ENCODE measurements at regions not wholly inside any gene's neighbourhood (a gene's known extent, or its start where the extent isn't known, plus 50 kb on each side); places are given as distances from the start of the nearest gene placed in this dataset.
A peak's percentile ranks its signal among the peaks of the same experiment; 100 is the strongest.

DNA sequence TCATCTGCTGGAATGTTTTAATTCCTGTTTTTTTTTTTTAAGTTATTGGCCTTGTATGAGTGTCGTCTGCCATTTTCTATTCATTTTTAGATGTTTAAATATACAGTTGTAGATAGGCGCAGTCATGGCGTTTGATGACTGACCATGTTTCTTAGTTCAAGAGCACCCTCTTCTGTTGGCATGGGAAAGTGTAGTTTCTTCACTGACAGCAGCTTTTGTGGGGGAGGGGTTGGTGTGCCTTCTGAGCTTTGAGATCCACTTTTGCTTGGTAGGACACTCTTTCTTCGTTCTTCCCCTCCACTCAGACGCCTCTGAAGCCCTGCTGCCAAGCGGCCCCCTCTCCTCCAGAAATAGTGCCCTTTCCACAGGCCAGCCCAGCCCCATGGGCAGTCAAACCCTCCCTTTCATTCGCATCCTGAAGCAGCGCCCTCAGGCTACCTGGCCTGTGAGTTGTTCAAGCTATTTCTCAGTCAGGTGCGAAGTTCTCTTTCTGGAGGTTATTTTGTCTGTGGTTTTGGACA lies 492.0 kb downstream of the TNS1 start:
- dilution Hi-C loops (cut with MboI; ENCODE audit: extremely low pct_ligation_motif_present, low sequenced_read_pairs) = loop anchor here (25.0 kb wide), 1 partner anchor 201 kb away; no protein-coding TSS in a partner anchor
- Histone ChIP-seq H2AFZ (ENCODE audit: control insufficient read depth, low read length) (peak overlapping the region; percentile 65), H3K27me3 (ENCODE audit: control insufficient read depth, extremely low read depth, insufficient read depth, low read length) (no peaks in the 10 kb centered on the region), H4K20me1 (ENCODE audit: control insufficient read depth, extremely low read depth, insufficient read depth, low read length) (no peaks in the 10 kb centered on the region), H3K36me3 (ENCODE audit: control insufficient read depth in 2 of 2, extremely low read depth in 1 of 2, insufficient read depth in 2 of 2, low read length in 2 of 2) (no peaks in the 10 kb centered on the region), H3K9ac (ENCODE audit: control insufficient read depth, extremely low read depth, insufficient read depth, low read length) (no peak overlapping the region), H3K4me1 (ENCODE audit: control insufficient read depth, extremely low read depth, insufficient read depth, low read length) (peaks cover 4% of the 10 kb centered on the region), H3K4me3 (ENCODE audit: control insufficient read depth in 2 of 3, extremely low read depth in 1 of 3, insufficient read depth in 2 of 3, low read depth in 1 of 3, low read length in 3 of 3) (no peak overlapping the region), H3K9me1 (ENCODE audit: control insufficient read depth, extremely low read depth, insufficient read depth, low read length) (no peaks in the 10 kb centered on the region), H3K4me2 (ENCODE audit: control insufficient read depth, extremely low read depth, insufficient read depth, low read depth, low read length) (peak overlapping the region; percentile 53), H3K79me2 (ENCODE audit: control insufficient read depth, insufficient read depth, low read length) (no peaks in the 10 kb centered on the region), H3K9me3 (ENCODE audit: control insufficient read depth, low read depth, low read length) (no peaks in the 10 kb centered on the region), H3K27ac (ENCODE audit: control insufficient read depth, insufficient read depth, low read length) (no peak overlapping the region)
- FAIRE-seq = peak; percentile 95
- TF ChIP-seq EZH2 (IDR thresholded peaks at IDR 0.05; ENCODE audit: low read length) (no peak), CTCF (optimal IDR thresholded peaks at IDR 0.05 in 1 of 3, IDR thresholded peaks at IDR 0.05 in 1 of 3, conservative IDR thresholded peaks at IDR 0.05 in 1 of 3; ENCODE audit: extremely low read depth in 1 of 3, insufficient read depth in 2 of 3, low read length in 3 of 3) (peak; percentile 73 to 83 (median 77))
- DNase-seq (ENCODE audit: low read depth, low spot score) = peak; percentile 25

GRCh38 chr2:217505303-217505702 lies 497.5 kb downstream of the TNS1 start:
- Histone ChIP-seq H2AFZ (ENCODE audit: control insufficient read depth, low read length) (no peak overlapping the region), H3K36me3 (ENCODE audit: control insufficient read depth in 2 of 2, extremely low read depth in 1 of 2, insufficient read depth in 2 of 2, low read length in 2 of 2) (no peaks in the 10 kb centered on the region), H3K4me1 (ENCODE audit: control insufficient read depth, extremely low read depth, insufficient read depth, low read length) (no peaks in the 10 kb centered on the region), H3K9me3 (ENCODE audit: control insufficient read depth, low read depth, low read length) (no peaks in the 10 kb centered on the region), H3K4me3 (ENCODE audit: control insufficient read depth in 2 of 3, extremely low read depth in 1 of 3, insufficient read depth in 2 of 3, low read depth in 1 of 3, low read length in 3 of 3) (no peak overlapping the region), H3K4me2 (ENCODE audit: control insufficient read depth, extremely low read depth, insufficient read depth, low read depth, low read length) (no peak overlapping the region), H4K20me1 (ENCODE audit: control insufficient read depth, extremely low read depth, insufficient read depth, low read length) (no peaks in the 10 kb centered on the region), H3K27me3 (ENCODE audit: control insufficient read depth, extremely low read depth, insufficient read depth, low read length) (no peaks in the 10 kb centered on the region), H3K79me2 (ENCODE audit: control insufficient read depth, insufficient read depth, low read length) (no peaks in the 10 kb centered on the region), H3K9me1 (ENCODE audit: control insufficient read depth, extremely low read depth, insufficient read depth, low read length) (no peaks in the 10 kb centered on the region), H3K9ac (ENCODE audit: control insufficient read depth, extremely low read depth, insufficient read depth, low read length) (no peak overlapping the region), H3K27ac (ENCODE audit: control insufficient read depth, insufficient read depth, low read length) (no peak overlapping the region)
- TF ChIP-seq CTCF (optimal IDR thresholded peaks at IDR 0.05 in 1 of 3, IDR thresholded peaks at IDR 0.05 in 1 of 3, conservative IDR thresholded peaks at IDR 0.05 in 1 of 3; ENCODE audit: extremely low read depth in 1 of 3, insufficient read depth in 2 of 3, low read length in 3 of 3) = no peak
- no peak for TF ChIP-seq EZH2 (IDR thresholded peaks at IDR 0.05; ENCODE audit: low read length)
- DNase-seq (ENCODE audit: low read depth, low spot score) (no peak), FAIRE-seq (no peak)
- dilution Hi-C loops (cut with MboI; ENCODE audit: extremely low pct_ligation_motif_present, low sequenced_read_pairs) = loop anchor here (25.0 kb wide), 1 partner anchor 207 kb away; no protein-coding TSS in a partner anchor

All from keratinocyte (primary cell).